ENCODE measurements at regions not wholly inside any gene's neighbourhood (a gene's known extent, or its start where the extent isn't known, plus 50 kb on each side); places are given as distances from the start of the nearest gene placed in this dataset.

DNA sequence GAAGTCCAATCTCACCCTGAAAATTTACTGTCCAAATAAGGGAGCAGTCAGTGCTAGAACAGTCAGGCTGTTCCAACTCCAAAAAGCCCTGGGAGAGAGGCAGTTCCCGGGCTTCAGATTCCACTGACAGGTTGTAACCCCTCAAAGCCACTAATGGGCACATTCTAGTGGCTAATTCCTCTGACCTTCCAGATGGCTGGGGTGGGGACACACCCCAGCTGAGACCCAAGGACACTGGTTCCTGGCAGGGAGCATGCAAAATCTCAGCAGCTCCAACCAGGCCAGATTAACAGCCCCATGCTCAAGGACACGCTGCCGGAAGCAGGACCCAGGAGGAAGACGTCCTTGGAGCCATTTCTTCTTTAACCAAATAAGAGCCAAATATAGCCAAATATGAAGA is 92.7 kb downstream of the RPL27A start:
- TF ChIP-seq EZH2 (IDR thresholded peaks at IDR 0.05; ENCODE audit: borderline replicate concordance, insufficient read depth, low read depth, low read length, poor library complexity, severe bottlenecking) = no peak
- TF ChIP-seq, protein P1, sequence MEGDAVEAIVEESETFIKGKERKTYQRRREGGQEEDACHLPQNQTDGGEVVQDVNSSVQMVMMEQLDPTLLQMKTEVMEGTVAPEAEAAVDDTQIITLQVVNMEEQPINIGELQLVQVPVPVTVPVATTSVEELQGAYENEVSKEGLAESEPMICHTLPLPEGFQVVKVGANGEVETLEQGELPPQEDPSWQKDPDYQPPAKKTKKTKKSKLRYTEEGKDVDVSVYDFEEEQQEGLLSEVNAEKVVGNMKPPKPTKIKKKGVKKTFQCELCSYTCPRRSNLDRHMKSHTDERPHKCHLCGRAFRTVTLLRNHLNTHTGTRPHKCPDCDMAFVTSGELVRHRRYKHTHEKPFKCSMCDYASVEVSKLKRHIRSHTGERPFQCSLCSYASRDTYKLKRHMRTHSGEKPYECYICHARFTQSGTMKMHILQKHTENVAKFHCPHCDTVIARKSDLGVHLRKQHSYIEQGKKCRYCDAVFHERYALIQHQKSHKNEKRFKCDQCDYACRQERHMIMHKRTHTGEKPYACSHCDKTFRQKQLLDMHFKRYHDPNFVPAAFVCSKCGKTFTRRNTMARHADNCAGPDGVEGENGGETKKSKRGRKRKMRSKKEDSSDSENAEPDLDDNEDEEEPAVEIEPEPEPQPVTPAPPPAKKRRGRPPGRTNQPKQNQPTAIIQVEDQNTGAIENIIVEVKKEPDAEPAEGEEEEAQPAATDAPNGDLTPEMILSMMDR (IDR thresholded peaks at IDR 0.05) = no peak
- Histone ChIP-seq H4K20me1 (ENCODE audit: control insufficient read depth, insufficient read depth, low read length, poor library complexity, severe bottlenecking) (no peaks in the 10 kb centered on the region), H3K36me3 (replicated peaks in 1 of 2; ENCODE audit: control extremely low read depth in 1 of 2, control insufficient read depth in 1 of 2, extremely low read depth in 1 of 2, insufficient read depth in 2 of 2, low read length in 1 of 2) (no peaks in the 10 kb centered on the region), H3K9ac (ENCODE audit: low read length) (no peak overlapping the region), H2AFZ (ENCODE audit: insufficient read depth, low read depth, low read length, poor library complexity, severe bottlenecking) (no peak overlapping the region), H3K27me3 (replicated peaks in 1 of 4; ENCODE audit: control extremely low read depth in 1 of 4, control insufficient read depth in 3 of 4, insufficient read depth in 4 of 4, low read length in 3 of 4) (no peaks in the 10 kb centered on the region), H3K4me2 (replicated peaks; ENCODE audit: low read depth, low read length, poor library complexity, severe bottlenecking) (no peak overlapping the region), H3K4me3 (ENCODE audit: control extremely low read depth in 1 of 5, extremely low read depth in 1 of 5, insufficient read depth in 1 of 5, low read depth in 2 of 5, low read length in 4 of 5) (no peak overlapping the region), H3K79me2 (ENCODE audit: control insufficient read depth, insufficient read depth, low read length) (no peaks in the 10 kb centered on the region), H3K27ac (ENCODE audit: low read length in 2 of 2) (no peak overlapping the region), H3K9me3 (ENCODE audit: control extremely low read depth in 1 of 3, control insufficient read depth in 2 of 3, insufficient read depth in 1 of 3, low read length in 2 of 3) (no peaks in the 10 kb centered on the region), H3K4me1 (ENCODE audit: control insufficient read depth in 2 of 2, insufficient read depth in 2 of 2, low read length in 2 of 2) (no peaks in the 10 kb centered on the region)
- H3K4me1 Mint-ChIP-seq = no peaks in the 10 kb centered on the region
- no peak for DNase-seq
- CTCF ChIA-PET = no interaction called here
- POLR2A ChIA-PET = no interaction called here
- no peak overlapping the region for H3K27ac Mint-ChIP-seq
- intact Hi-C loops (cut with micrococcal nuclease) = no loop called here
- 100% methylated on average over 4 of the region's 4 CpGs for WGBS (ENCODE audit: insufficient coverage)
- H3K9me3 Mint-ChIP-seq (ENCODE audit: insufficient read depth) = no peaks in the 10 kb centered on the region
- no peak for ATAC-seq (ENCODE audit: low read depth)
- H3K27me3 Mint-ChIP-seq = peaks cover 7% of the 10 kb centered on the region
- H3K4me3 Mint-ChIP-seq = no peak overlapping the region

DNA sequence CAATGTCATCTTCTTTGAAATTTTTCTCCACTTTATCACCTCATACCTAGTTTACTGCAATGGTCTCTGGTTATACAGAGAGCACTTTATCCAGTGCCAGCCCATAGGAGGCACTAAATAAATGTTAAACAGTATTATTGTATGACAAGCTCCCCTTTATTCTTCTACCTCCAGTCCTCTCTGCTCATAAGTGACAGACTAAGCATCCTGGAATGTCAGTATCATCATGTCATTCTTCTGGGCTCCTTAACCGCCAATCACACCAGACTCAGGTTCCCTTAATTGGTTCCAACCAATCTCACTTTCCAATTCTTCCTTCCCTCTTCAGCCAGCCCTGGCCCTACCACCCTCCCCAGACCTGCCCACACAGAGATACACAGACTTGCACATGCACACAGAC is 93.1 kb downstream of the RPL27A start:
- Histone ChIP-seq H3K4me1 (ENCODE audit: control insufficient read depth in 2 of 2, insufficient read depth in 2 of 2, low read length in 2 of 2) (no peaks in the 10 kb centered on the region), H3K4me2 (replicated peaks; ENCODE audit: low read depth, low read length, poor library complexity, severe bottlenecking) (no peak overlapping the region), H2AFZ (ENCODE audit: insufficient read depth, low read depth, low read length, poor library complexity, severe bottlenecking) (no peak overlapping the region), H3K9ac (ENCODE audit: low read length) (no peak overlapping the region), H4K20me1 (ENCODE audit: control insufficient read depth, insufficient read depth, low read length, poor library complexity, severe bottlenecking) (no peaks in the 10 kb centered on the region), H3K27me3 (replicated peaks in 1 of 4; ENCODE audit: control extremely low read depth in 1 of 4, control insufficient read depth in 3 of 4, insufficient read depth in 4 of 4, low read length in 3 of 4) (no peaks in the 10 kb centered on the region), H3K79me2 (ENCODE audit: control insufficient read depth, insufficient read depth, low read length) (no peaks in the 10 kb centered on the region), H3K4me3 (ENCODE audit: control extremely low read depth in 1 of 5, extremely low read depth in 1 of 5, insufficient read depth in 1 of 5, low read depth in 2 of 5, low read length in 4 of 5) (no peak overlapping the region), H3K9me3 (ENCODE audit: control extremely low read depth in 1 of 3, control insufficient read depth in 2 of 3, insufficient read depth in 1 of 3, low read length in 2 of 3) (no peaks in the 10 kb centered on the region), H3K27ac (ENCODE audit: low read length in 2 of 2) (no peak overlapping the region), H3K36me3 (replicated peaks in 1 of 2; ENCODE audit: control extremely low read depth in 1 of 2, control insufficient read depth in 1 of 2, extremely low read depth in 1 of 2, insufficient read depth in 2 of 2, low read length in 1 of 2) (no peaks in the 10 kb centered on the region)
- TF ChIP-seq, protein P1 (IDR thresholded peaks at IDR 0.05) = no peak
- TF ChIP-seq EZH2 (IDR thresholded peaks at IDR 0.05; ENCODE audit: borderline replicate concordance, insufficient read depth, low read depth, low read length, poor library complexity, severe bottlenecking) = no peak
- DNase-seq (no peak), ATAC-seq (ENCODE audit: low read depth) (no peak)
- intact Hi-C loops (cut with micrococcal nuclease) = no loop called here
- 100% methylated on average over 1 of the region's 1 CpG for WGBS (ENCODE audit: insufficient coverage)
- no peaks in the 10 kb centered on the region for H3K4me1 Mint-ChIP-seq
- ChIA-PET POLR2A (no interaction called here), CTCF (no interaction called here)
- peaks cover 11% of the 10 kb centered on the region for H3K27me3 Mint-ChIP-seq
- H3K9me3 Mint-ChIP-seq (ENCODE audit: insufficient read depth) = no peaks in the 10 kb centered on the region
- no peak overlapping the region for H3K27ac Mint-ChIP-seq
- H3K4me3 Mint-ChIP-seq = no peak overlapping the region

Data from B cell (primary cell).